ENCODE measurements at regions not wholly inside any gene's neighbourhood (a gene's known extent, or its start where the extent isn't known, plus 50 kb on each side); places are given as distances from the start of the nearest gene placed in this dataset.
"Not testable (repeated sequence)": the region's sequence is repeated elsewhere in the genome, so short reads cannot be mapped to it uniquely, and the experiment has no call there.

- no peak for TF ChIP-seq CTCF (IDR thresholded peaks at IDR 0.05; ENCODE audit: insufficient read depth, missing control alignments)
- FAIRE-seq, result no peak
- no peak for DNase-seq (ENCODE audit: insufficient read length, low spot score)
These were observed 260.8 kb upstream of the AMIGO2 start for GRCh38 chr12:47340411-47341015.

GRCh38 chr12:47337581-47337980 is 257.8 kb upstream of the AMIGO2 start:
- DNase-seq (ENCODE audit: insufficient read length, low spot score) (no peak), FAIRE-seq (no peak)
- no peak for TF ChIP-seq CTCF (IDR thresholded peaks at IDR 0.05; ENCODE audit: insufficient read depth, missing control alignments)

GRCh38 chr12:47333271-47333858 is 253.6 kb upstream of the AMIGO2 start:
- not testable (repeated sequence) for DNase-seq (ENCODE audit: insufficient read length, low spot score); FAIRE-seq

- no peak for DNase-seq (ENCODE audit: insufficient read length, low spot score)
- no peak for FAIRE-seq
These were observed 249.2 kb upstream of the AMIGO2 start for GRCh38 chr12:47328831-47329545.

GRCh38 chr12:47326190-47326589 is 246.4 kb upstream of the AMIGO2 start:
- TF ChIP-seq CTCF (IDR thresholded peaks at IDR 0.05; ENCODE audit: insufficient read depth, missing control alignments), result no peak
- FAIRE-seq (no peak), DNase-seq (ENCODE audit: insufficient read length, low spot score) (no peak)

More at GRCh38 chr12:47328831-47329545, 249.2 kb upstream of the AMIGO2 start:
- TF ChIP-seq CTCF (IDR thresholded peaks at IDR 0.05; ENCODE audit: insufficient read depth, missing control alignments), result no peak

- FAIRE-seq, result no peak
- TF ChIP-seq CTCF (IDR thresholded peaks at IDR 0.05; ENCODE audit: insufficient read depth, missing control alignments), result no peak
- DNase-seq (ENCODE audit: insufficient read length, low spot score), result no peak
These were observed 244.0 kb upstream of the AMIGO2 start for GRCh38 chr12:47323802-47324201.

- DNase-seq (ENCODE audit: insufficient read length, low spot score), result no peak
- FAIRE-seq, result no peak
- no peak for TF ChIP-seq CTCF (IDR thresholded peaks at IDR 0.05; ENCODE audit: insufficient read depth, missing control alignments)
These were observed 241.7 kb upstream of the AMIGO2 start for GRCh38 chr12:47321436-47321835.

Measured in D721Med (cell line).